HUES6 (cell line): ENCODE measurements at regions not wholly inside any gene's neighbourhood (a gene's known extent, or its start where the extent isn't known, plus 50 kb on each side); places are given as distances from the start of the nearest gene placed in this dataset.

Experiments
- H3K27ac ChIP-seq: 2 replicates; pipeline ENCODE4 v1.7.0; 2013; ENCODE audit warnings: low read depth, mild to moderate bottlenecking, low read length, inconsistent platforms
- H3K27me3 ChIP-seq: 2 replicates; pipeline ENCODE4 v1.6.1; 2013; ENCODE audit warnings: low read length; ENCODE audit not compliant: control insufficient read depth, insufficient read depth
- H3K36me3 ChIP-seq: 2 replicates; pipeline ENCODE4 v1.6.1; 2013; ENCODE audit warnings: low read length; ENCODE audit not compliant: control insufficient read depth, insufficient read depth
- H3K4me1 ChIP-seq: 2 replicates; pipeline ENCODE4 v1.6.1; 2013; ENCODE audit warnings: low read length; ENCODE audit not compliant: control insufficient read depth, insufficient read depth
- H3K4me3 ChIP-seq: 2 replicates; pipeline ENCODE4 v1.5.1; 2013; ENCODE audit warnings: low read depth, low read length
- H3K9ac ChIP-seq: one replicate; pipeline ENCODE4 v1.6.1; 2013; ENCODE audit warnings: mild to moderate bottlenecking, low read length
- H3K9me3 ChIP-seq: 2 replicates; pipeline ENCODE4 v1.6.1; 2013; ENCODE audit warnings: low read depth, low read length; ENCODE audit not compliant: control insufficient read depth, insufficient read depth

GRCh38 chr11:11078344-11079086 lies 220.7 kb upstream of the ZBED5 start:
- H3K27me3 ChIP-seq = no peaks in the 10 kb centered on the region; the same call in 1 of the 2 replicates
- no peak overlapping the region for H3K4me3 ChIP-seq
- no peaks in the 10 kb centered on the region for H3K36me3 ChIP-seq
- H3K9ac ChIP-seq = no peak overlapping the region
- no peak overlapping the region for H3K27ac ChIP-seq
- no peaks in the 10 kb centered on the region for H3K9me3 ChIP-seq
- peaks cover 31% of the 10 kb centered on the region for H3K4me1 ChIP-seq

- no peaks in the 10 kb centered on the region for H3K9me3 ChIP-seq
- no peaks in the 10 kb centered on the region for H3K36me3 ChIP-seq
- H3K4me3 ChIP-seq = no peak overlapping the region
- no peak overlapping the region for H3K27ac ChIP-seq
- no peak overlapping the region for H3K9ac ChIP-seq
- no peaks in the 10 kb centered on the region; the same call in 1 of the 2 replicates for H3K27me3 ChIP-seq
- peaks cover 31% of the 10 kb centered on the region for H3K4me1 ChIP-seq
These were observed 220.0 kb upstream of the ZBED5 start for GRCh38 chr11:11077898-11078297.

- H3K27me3 ChIP-seq = no peaks in the 10 kb centered on the region; the same call in 1 of the 2 replicates
- H3K9me3 ChIP-seq = no peaks in the 10 kb centered on the region
- no peak overlapping the region for H3K27ac ChIP-seq
- no peak overlapping the region for H3K9ac ChIP-seq
- no peaks in the 10 kb centered on the region for H3K36me3 ChIP-seq
- H3K4me3 ChIP-seq = no peak overlapping the region
- H3K4me1 ChIP-seq = peaks cover 36% of the 10 kb centered on the region
These were observed 219.0 kb upstream of the ZBED5 start for GRCh38 chr11:11076879-11077278.

- H3K36me3 ChIP-seq = no peaks in the 10 kb centered on the region
- no peak overlapping the region for H3K9ac ChIP-seq
- no peaks in the 10 kb centered on the region; the same call in 1 of the 2 replicates for H3K27me3 ChIP-seq
- H3K4me3 ChIP-seq = no peak overlapping the region
- H3K9me3 ChIP-seq = no peaks in the 10 kb centered on the region
- H3K4me1 ChIP-seq = peaks cover 34% of the 10 kb centered on the region
- H3K27ac ChIP-seq = no peak overlapping the region
These were observed 218.4 kb upstream of the ZBED5 start for GRCh38 chr11:11076276-11076675.

GRCh38 chr11:11075515-11076171 lies 217.8 kb upstream of the ZBED5 start:
- H3K27ac ChIP-seq = no peak overlapping the region
- H3K9me3 ChIP-seq = no peaks in the 10 kb centered on the region
- H3K4me1 ChIP-seq = peaks cover 28% of the 10 kb centered on the region
- H3K27me3 ChIP-seq = no peaks in the 10 kb centered on the region; the same call in 1 of the 2 replicates
- H3K9ac ChIP-seq = no peak overlapping the region
- H3K4me3 ChIP-seq = no peak overlapping the region
- no peaks in the 10 kb centered on the region for H3K36me3 ChIP-seq

GRCh38 chr11:11074686-11075335 lies 217.0 kb upstream of the ZBED5 start:
- Histone ChIP-seq H3K9me3 (no peaks in the 10 kb centered on the region), H3K9ac (no peak overlapping the region), H3K27me3 (no peaks in the 10 kb centered on the region), H3K27ac (no peak overlapping the region), H3K36me3 (no peaks in the 10 kb centered on the region), H3K4me3 (no peak overlapping the region), H3K4me1 (peaks cover 26% of the 10 kb centered on the region)

GRCh38 chr11:11073996-11074395 lies 216.1 kb upstream of the ZBED5 start:
- Histone ChIP-seq H3K27me3 (no peaks in the 10 kb centered on the region), H3K4me3 (no peak overlapping the region), H3K27ac (no peak overlapping the region)

GRCh38 chr11:11072067-11072466 lies 214.2 kb upstream of the ZBED5 start:
- Histone ChIP-seq H3K36me3 (no peaks in the 10 kb centered on the region), H3K9me3 (no peaks in the 10 kb centered on the region), H3K9ac (no peak overlapping the region), H3K4me1 (peaks cover 25% of the 10 kb centered on the region), H3K27me3 (no peaks in the 10 kb centered on the region), H3K27ac (no peak overlapping the region), H3K4me3 (no peak overlapping the region)

More at GRCh38 chr11:11073996-11074395, 216.1 kb upstream of the ZBED5 start:
- Histone ChIP-seq H3K9ac (no peak overlapping the region), H3K36me3 (no peaks in the 10 kb centered on the region), H3K4me1 (peaks cover 26% of the 10 kb centered on the region), H3K9me3 (no peaks in the 10 kb centered on the region)

GRCh38 chr11:11071486-11071885 lies 213.6 kb upstream of the ZBED5 start:
- Histone ChIP-seq H3K9me3 (no peaks in the 10 kb centered on the region), H3K36me3 (no peaks in the 10 kb centered on the region), H3K4me1 (peaks cover 23% of the 10 kb centered on the region), H3K4me3 (no peak overlapping the region), H3K27me3 (no peaks in the 10 kb centered on the region), H3K9ac (no peak overlapping the region), H3K27ac (no peak overlapping the region)

GRCh38 chr11:11070976-11071375 lies 213.1 kb upstream of the ZBED5 start:
- no peaks in the 10 kb centered on the region for H3K9me3 ChIP-seq
- H3K4me1 ChIP-seq = peaks cover 22% of the 10 kb centered on the region
- H3K9ac ChIP-seq = no peak overlapping the region
- H3K27me3 ChIP-seq = no peaks in the 10 kb centered on the region
- no peaks in the 10 kb centered on the region for H3K36me3 ChIP-seq
- H3K27ac ChIP-seq = no peak overlapping the region
- no peak overlapping the region for H3K4me3 ChIP-seq
